GM18861 (cell line): ENCODE measurements at regions not wholly inside any gene's neighbourhood (a gene's known extent, or its start where the extent isn't known, plus 50 kb on each side); places are given as distances from the start of the nearest gene placed in this dataset.
"Not testable (repeated sequence)": the region's sequence is repeated elsewhere in the genome, so short reads cannot be mapped to it uniquely, and the experiment has no call there.

Experiments used
- ATAC-seq: cut with Tn5 transposase; IDR thresholded peaks from one replicate; pipeline ENCODE4 v1.9.1; 2021; ENCODE audit not compliant: unreplicated experiment

GRCh38 chr13:100776686-100777085, 102.1 kb upstream of the TMTC4 start:
- ATAC-seq, result not testable (repeated sequence)

DNA sequence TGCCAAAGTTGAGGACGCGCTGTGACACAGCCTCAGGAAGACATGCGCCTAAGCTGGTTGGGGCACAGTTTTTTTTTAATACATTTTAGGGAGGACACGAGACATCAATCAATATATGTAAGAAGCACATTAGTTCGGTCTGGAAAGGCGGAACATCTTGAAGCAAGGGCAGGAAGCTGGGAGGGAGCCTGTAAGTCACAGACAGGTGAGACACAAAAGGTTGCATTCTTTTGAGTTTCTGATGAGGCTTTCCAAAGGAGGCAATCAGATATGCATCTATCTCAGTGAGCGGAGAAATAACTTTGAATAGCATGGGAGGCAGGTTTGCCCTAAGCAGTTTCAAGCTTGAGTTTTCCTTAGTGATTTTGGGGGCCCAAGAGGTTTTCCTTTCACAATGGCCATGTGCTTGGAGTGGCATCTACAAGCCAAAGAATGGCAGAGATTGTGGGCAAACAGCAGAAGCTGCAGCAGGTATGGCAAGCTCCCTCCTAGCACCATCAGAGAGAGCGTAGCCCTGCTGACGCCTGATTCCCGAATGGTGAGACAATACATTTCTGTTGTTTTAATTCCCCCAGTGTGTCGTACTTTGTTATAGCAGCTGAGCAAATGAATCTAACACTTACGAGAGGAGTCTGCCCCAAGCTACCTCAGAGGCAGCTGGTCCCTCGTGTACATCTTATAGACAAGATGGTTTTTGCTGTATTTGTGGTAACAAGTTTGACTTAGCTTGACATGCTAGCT, 99.5 kb upstream of the TMTC4 start:
- no peak for ATAC-seq

DNA sequence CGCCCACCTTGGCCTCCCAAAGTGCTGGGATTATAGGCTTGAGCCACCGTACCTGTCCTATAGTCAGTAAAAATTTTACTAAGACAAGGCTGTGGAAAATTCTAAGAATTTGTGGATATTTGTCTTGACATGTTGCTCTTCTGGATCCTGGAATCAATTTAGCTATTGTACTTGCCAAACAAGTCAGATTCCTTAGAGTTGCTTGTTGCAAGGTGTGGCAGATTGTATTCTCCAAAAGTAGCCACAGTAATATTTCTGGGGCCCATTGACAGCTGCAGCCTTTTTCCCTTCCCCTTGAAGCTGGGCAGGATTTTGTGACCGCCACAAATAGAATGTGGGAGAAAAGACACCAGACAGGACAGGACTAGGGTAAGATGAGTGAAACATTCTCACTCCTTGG, 98.8 kb upstream of the TMTC4 start:
- no peak for ATAC-seq

GRCh38 chr13:100767192-100767591, 92.6 kb upstream of the TMTC4 start:
- ATAC-seq, result no peak

DNA sequence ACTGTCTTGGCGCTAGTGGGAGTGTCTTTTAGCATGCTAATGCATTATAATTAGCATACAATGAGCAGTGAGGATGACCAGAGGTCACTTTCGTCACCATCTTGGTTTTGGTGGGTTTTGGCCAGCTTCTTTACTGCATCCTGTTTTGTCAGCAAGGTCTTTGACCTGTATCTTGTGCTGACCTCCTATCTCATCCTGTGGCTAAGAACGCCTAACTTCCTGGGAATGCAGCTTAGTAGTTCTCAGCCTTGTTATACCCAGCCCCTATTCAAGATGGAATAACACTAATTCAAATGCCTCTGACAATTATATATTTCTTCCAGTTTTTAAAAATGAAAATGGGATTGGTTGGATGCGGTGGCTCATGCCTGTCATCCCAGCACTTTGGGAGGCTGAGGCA, 92.0 kb upstream of the TMTC4 start:
- ATAC-seq, result not testable (repeated sequence)

GRCh38 chr13:100764937-100765336, 90.3 kb upstream of the TMTC4 start:
- no peak for ATAC-seq

- not testable (repeated sequence) for ATAC-seq
These were observed 87.5 kb upstream of the TMTC4 start for GRCh38 chr13:100762126-100762525.

DNA sequence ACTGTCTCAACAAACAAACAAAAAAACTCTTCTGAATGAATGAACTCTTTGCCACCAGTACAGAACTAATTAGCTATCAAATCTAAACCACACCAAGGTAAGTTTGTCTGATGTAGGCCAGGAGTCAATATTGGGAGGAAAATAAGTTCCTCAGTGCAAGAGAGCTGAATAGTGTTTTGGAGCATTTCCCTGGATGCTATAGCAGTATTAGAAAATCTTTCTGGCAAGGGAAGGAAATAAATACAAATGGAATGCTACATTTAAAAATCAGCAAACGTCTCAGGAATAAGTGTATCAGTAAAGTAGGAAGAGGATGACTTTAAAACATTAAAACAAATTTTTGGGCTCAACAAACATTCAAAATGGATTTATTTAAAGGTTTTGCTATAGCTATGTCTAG, 81.3 kb upstream of the TMTC4 start:
- no peak for ATAC-seq

- no peak for ATAC-seq
These were observed 79.9 kb upstream of the TMTC4 start for GRCh38 chr13:100754459-100754858.

GRCh38 chr13:100753376-100753775, 78.8 kb upstream of the TMTC4 start:
- no peak for ATAC-seq

- no peak for ATAC-seq
These were observed 77.2 kb upstream of the TMTC4 start for GRCh38 chr13:100751826-100752225.

DNA sequence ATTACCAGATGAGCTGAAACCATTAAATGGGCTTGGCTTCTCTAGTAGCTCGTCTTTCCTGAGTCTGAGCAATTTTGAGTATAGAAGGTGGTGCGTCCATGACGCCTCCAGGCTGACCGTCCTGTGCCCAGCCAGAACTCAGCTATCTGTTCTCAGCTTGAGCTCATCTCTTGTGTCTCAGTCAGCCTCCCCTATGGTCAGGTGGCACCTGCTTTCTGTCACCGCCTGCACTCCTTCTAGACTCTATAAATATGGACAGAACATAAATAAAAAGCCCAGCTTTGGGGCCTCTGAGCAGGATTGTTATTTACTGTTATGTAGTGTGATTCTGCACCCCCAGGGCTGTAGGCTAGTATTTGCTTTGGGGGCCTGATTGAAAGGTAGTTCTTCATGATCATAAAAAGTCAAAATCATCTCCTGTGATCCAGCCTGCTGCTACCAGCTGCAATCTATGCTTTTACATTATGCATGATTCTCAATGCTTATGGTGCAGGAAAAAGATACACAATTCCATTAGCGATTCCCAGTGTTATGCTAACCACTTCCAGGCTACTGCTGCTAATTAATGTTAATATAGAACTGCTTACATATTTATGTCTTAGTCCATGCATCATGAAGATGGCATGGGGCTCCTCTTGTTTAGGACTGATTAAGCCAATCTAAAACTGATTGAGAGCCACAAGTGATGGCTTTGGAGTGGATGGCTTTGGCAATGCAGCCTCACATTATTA, 72.5 kb upstream of the TMTC4 start:
- no peak for ATAC-seq

GRCh38 chr13:100738176-100738855, 63.7 kb upstream of the TMTC4 start:
- no peak for ATAC-seq

DNA sequence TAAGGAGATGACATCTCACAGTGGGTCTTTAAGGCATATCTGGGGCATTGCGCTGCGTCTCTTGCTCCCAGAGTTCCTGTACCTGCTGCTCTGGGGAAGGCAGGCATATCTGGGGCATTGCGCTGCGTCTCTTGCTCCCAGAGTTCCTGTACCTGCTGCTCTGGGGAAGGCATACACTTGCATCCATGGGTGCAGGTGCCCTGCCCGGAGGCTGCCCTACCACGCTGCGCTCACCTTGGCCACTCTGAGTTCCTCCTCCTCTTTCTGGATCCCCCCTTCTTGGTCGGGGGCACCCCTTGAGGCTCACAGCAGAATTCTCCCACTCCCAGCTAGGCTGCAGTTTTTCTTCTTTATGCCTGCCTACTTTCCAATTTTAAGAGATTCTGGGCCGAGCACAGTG, 60.9 kb upstream of the TMTC4 start:
- no peak for ATAC-seq

- ATAC-seq, result no peak
These were observed 59.7 kb upstream of the TMTC4 start for GRCh38 chr13:100734194-100734720.

DNA sequence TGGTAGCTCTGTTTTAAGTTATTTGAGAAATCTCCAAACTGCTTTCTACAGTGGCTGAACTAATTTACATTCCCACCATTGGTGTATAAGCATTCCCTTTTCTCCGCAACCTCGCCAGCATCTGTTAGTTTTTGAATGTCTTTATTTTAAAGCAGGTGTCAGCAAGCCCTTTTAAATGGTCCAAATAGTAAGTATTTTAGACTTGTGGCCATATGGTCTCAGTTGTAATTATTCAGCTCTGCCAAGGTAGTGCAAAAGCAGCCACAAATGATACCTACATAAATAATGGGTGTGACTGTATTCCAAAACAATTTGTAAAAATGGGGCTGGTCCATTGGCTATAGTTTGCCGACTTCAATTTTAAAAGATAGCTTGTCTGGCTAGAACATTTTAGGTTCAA, 58.7 kb upstream of the TMTC4 start:
- no peak for ATAC-seq

DNA sequence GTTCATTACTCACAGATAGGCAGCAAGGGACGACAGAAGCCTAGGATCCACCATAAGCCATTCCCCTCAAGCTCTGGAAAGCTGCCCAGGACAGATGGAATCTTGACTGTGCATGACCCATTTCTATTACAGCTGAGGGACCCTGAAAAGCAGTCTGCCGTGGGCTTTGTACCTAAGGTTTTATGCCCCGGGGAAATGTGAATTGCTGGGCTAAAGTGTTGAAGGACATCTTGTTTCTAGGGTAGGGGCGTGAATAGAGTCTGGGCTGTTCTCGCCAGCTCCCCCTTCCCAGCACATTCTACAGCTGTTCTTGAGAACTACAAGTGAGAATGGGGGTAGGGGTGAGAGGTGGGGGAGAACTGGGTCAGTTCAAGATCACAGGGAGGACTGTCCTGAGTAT, 53.6 kb upstream of the TMTC4 start:
- no peak for ATAC-seq

- ATAC-seq, result no peak
These were observed 50.9 kb upstream of the TMTC4 start for GRCh38 chr13:100725472-100725871.

- ATAC-seq, result no peak
These were observed 50.0 kb upstream of the TMTC4 start for GRCh38 chr13:100724568-100724967.
